A549 (cell line): ENCODE measurements at regions not wholly inside any gene's neighbourhood (a gene's known extent, or its start where the extent isn't known, plus 50 kb on each side); places are given as distances from the start of the nearest gene placed in this dataset.
A peak's percentile ranks its signal among the peaks of the same experiment; 100 is the strongest.
"Not testable (repeated sequence)": the region's sequence is repeated elsewhere in the genome, so short reads cannot be mapped to it uniquely, and the experiment has no call there.

Source experiments
- ATAC-seq, 2 experiments: fragments of 200-7000 bp in 1 of 2; fragments of >200 bp in 1 of 2; cut with Nextera tagmentation in 1 of 2; cut with Tn5 transposase in 1 of 2; 3 replicates each; pipeline versions ENCODE4 v1.8.0 to v1.9.1; 2018 to 2020; ENCODE audit warnings: mild to moderate bottlenecking in 1 of 2, moderate library complexity in 1 of 2
- CTCF ChIA-PET: fragments of 300-600 bp; sonication (Branson Sonifier 250); formaldehyde crosslinking; extraction: SDS; loops from one replicate; lab custom pipeline; 2021; ENCODE audit warnings: antibody characterized with exemption, inconsistent platforms; lab: Yijun Ruan, JAX
- POLR2A ChIA-PET: fragments of 350-600 bp; formaldehyde crosslinking; extraction: SDS; loops from one replicate; lab custom pipeline; 2021; ENCODE audit warnings: antibody characterized with exemption, inconsistent platforms; lab: Yijun Ruan, JAX
- DNase-seq, 2 experiments: peaks; one replicate each; pipeline versions ENCODE4 v3.0.0 to v3.0.0-alpha.2; 2011 to 2016; ENCODE audit warnings: low read depth in 1 of 2, low spot score in 1 of 2
- FAIRE-seq: peaks from 2 replicates; lab custom pipeline; 2011; peaks lifted over from hg19 to GRCh38; lab: Jason Lieb, UNC
- H3K27ac ChIP-seq, 2 experiments: fragments of >200 bp; sonication (Bioruptor Twin); formaldehyde crosslinking; 3 replicates each; pipeline ENCODE4 v1.5.1; 2016 to 2017
- H3K4me1 ChIP-seq: fragments of >200 bp; sonication (Bioruptor Twin); formaldehyde crosslinking; 3 replicates; pipeline ENCODE4 v1.6.1; 2016
- H3K4me2 ChIP-seq: fragments of >200 bp; sonication (Bioruptor Twin); formaldehyde crosslinking; 3 replicates; pipeline ENCODE4 v1.6.1; 2016
- H3K4me3 ChIP-seq: fragments of >200 bp; sonication (Bioruptor Twin); formaldehyde crosslinking; 3 replicates; pipeline ENCODE4 v1.5.1; 2016
- H3K9me3 ChIP-seq: fragments of >200 bp; sonication (Bioruptor Twin); formaldehyde crosslinking; 3 replicates; pipeline ENCODE4 v1.6.1; 2016
- BHLHE40 ChIP-seq: IDR thresholded peaks from 2 replicates; pipeline ENCODE4 v1.6.1; 2012; ENCODE audit warnings: low read depth, low read length, inconsistent platforms
- ESRRA ChIP-seq: fragments of 150-350 bp; IDR thresholded peaks from 2 replicates; pipeline ENCODE4 v1.6.1; 2014; ENCODE audit warnings: mild to moderate bottlenecking, low read length, borderline replicate concordance
- HMGXB4 ChIP-seq: fragments of 250-450 bp; sonication (Bioruptor Pico); IDR thresholded peaks from 2 replicates; pipeline ENCODE4 v1.5.0; 2021; ENCODE audit warnings: mild to moderate bottlenecking, moderate library complexity, borderline replicate concordance
- KDM1A ChIP-seq: fragments of 200-600 bp; sonication (generic); IDR thresholded peaks from 2 replicates; pipeline ENCODE4 v1.6.1; 2016; ENCODE audit warnings: low read depth, mild to moderate bottlenecking
- MAFK ChIP-seq: fragments of 450-650 bp; IDR thresholded peaks from 2 replicates; pipeline ENCODE4 v1.6.1; 2014; ENCODE audit not compliant: partially characterized antibody
- MAZ ChIP-seq: fragments of 150-350 bp; IDR thresholded peaks from 2 replicates; pipeline ENCODE4 v1.6.1; 2014; ENCODE audit warnings: antibody characterized with exemption, low read depth, low read length, borderline replicate concordance
- MYC ChIP-seq: IDR thresholded peaks from 2 replicates; pipeline ENCODE4 v1.6.1; 2012; ENCODE audit warnings: mild to moderate bottlenecking, inconsistent platforms, low read length, improper control_type of control experiment, borderline replicate concordance
- RAD21 ChIP-seq, 2 experiments: fragments of >200 bp in 1 of 2; sonication (Bioruptor Twin) in 1 of 2; formaldehyde crosslinking in 1 of 2; IDR thresholded peaks in 1 of 2; conservative IDR thresholded peaks in 1 of 2; 2 replicates in 1 of 2; 3 replicates in 1 of 2; pipeline ENCODE4 v1.6.1; 2012 to 2018; ENCODE audit warnings: inconsistent platforms in 1 of 2
- RCOR1 ChIP-seq: fragments of 150-350 bp; IDR thresholded peaks from 2 replicates; pipeline ENCODE4 v1.6.1; 2014; ENCODE audit warnings: antibody characterized with exemption, low read length, low read depth
- RNF2 ChIP-seq: fragments of 200-600 bp; sonication (generic); IDR thresholded peaks from 2 replicates; pipeline ENCODE4 v1.6.1; 2016; ENCODE audit warnings: low read depth, mild to moderate bottlenecking, antibody characterized with exemption, moderate library complexity, borderline replicate concordance
- SMC3 ChIP-seq: fragments of >200 bp; sonication (Bioruptor Twin); formaldehyde crosslinking; IDR thresholded peaks from 3 replicates; pipeline ENCODE4 v1.6.1; 2018; ENCODE audit warnings: inconsistent platforms
- ZFP36 ChIP-seq: fragments of 450-650 bp; IDR thresholded peaks from 2 replicates; pipeline ENCODE4 v1.6.1; 2014; ENCODE audit warnings: borderline replicate concordance; ENCODE audit not compliant: partially characterized antibody
- WGBS: methylation state at CpG from one replicate; pipeline ENCODE4 v1.1.6; 2017; ENCODE audit errors: missing lambda C conversion rate; 5-methylcytosine and 5-hydroxymethylcytosine counted together
- TF ChIP-seq, protein P1 (sequence below): fragments of 250-450 bp; sonication (Bioruptor Pico); IDR thresholded peaks from 2 replicates; pipeline ENCODE4 v1.5.0; 2020; ENCODE audit warnings: low read depth, mild to moderate bottlenecking, moderate library complexity
- TF ChIP-seq, protein P2 (sequence below): fragments of 200-600 bp; sonication (generic); IDR thresholded peaks from 2 replicates; pipeline ENCODE4 v1.6.1; 2016; ENCODE audit warnings: antibody characterized with exemption, mild to moderate bottlenecking, moderate library complexity

- no peak overlapping the region for H3K4me2 ChIP-seq
- TF ChIP-seq RCOR1, result no peak
- TF ChIP-seq ZFP36, result no peak
- TF ChIP-seq, protein P1, sequence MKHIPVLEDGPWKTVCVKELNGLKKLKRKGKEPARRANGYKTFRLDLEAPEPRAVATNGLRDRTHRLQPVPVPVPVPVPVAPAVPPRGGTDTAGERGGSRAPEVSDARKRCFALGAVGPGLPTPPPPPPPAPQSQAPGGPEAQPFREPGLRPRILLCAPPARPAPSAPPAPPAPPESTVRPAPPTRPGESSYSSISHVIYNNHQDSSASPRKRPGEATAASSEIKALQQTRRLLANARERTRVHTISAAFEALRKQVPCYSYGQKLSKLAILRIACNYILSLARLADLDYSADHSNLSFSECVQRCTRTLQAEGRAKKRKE (CRISPR knock-in tag), result no peak
- ChIA-PET POLR2A (no interaction called here), CTCF (interaction anchor here (0.8 to 0.9 kb wide), 3 partner anchors 8 to 30 kb away, joined by 3 read pairs; no protein-coding TSS in a partner anchor)
- no peak for ATAC-seq
- WGBS, result 0% methylated on average over 1 of the region's 1 CpG
- no peak overlapping the region for H3K27ac ChIP-seq
- no peaks in the 10 kb centered on the region for H3K9me3 ChIP-seq
- H3K4me1 ChIP-seq, result no peaks in the 10 kb centered on the region
- H3K4me3 ChIP-seq, result no peak overlapping the region
- DNase-seq, result no peak
- no peak for FAIRE-seq
Observed at GRCh38 chr4:55002431-55002830, 123.0 kb downstream of the KDR start.

DNA sequence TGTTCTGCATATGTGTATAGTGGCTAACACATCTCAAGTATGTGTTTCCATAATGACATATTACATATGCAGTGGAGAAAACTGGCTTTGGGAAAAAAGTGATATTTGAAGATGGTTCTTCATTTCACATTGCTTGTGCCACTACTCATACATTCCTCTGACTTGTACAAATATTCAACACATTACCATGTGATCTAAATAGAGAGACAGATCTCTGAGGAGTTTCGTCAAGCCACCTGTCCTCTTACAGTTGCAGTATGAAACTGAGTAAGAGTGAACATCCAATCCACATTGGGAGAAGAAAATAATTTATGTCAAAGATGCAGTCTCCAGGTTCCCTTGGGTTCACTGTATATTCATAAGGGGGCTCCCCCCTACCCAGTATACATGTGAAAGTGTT, 123.9 kb downstream of the KDR start:
- no peak overlapping the region for H3K4me3 ChIP-seq
- H3K4me1 ChIP-seq, result no peaks in the 10 kb centered on the region
- no peak overlapping the region for H3K4me2 ChIP-seq
- no peaks in the 10 kb centered on the region for H3K9me3 ChIP-seq
- FAIRE-seq, result no peak
- POLR2A ChIA-PET, result no interaction called here
- no peak for TF ChIP-seq KDM1A
- no peak for TF ChIP-seq RNF2
- TF ChIP-seq, protein P2, sequence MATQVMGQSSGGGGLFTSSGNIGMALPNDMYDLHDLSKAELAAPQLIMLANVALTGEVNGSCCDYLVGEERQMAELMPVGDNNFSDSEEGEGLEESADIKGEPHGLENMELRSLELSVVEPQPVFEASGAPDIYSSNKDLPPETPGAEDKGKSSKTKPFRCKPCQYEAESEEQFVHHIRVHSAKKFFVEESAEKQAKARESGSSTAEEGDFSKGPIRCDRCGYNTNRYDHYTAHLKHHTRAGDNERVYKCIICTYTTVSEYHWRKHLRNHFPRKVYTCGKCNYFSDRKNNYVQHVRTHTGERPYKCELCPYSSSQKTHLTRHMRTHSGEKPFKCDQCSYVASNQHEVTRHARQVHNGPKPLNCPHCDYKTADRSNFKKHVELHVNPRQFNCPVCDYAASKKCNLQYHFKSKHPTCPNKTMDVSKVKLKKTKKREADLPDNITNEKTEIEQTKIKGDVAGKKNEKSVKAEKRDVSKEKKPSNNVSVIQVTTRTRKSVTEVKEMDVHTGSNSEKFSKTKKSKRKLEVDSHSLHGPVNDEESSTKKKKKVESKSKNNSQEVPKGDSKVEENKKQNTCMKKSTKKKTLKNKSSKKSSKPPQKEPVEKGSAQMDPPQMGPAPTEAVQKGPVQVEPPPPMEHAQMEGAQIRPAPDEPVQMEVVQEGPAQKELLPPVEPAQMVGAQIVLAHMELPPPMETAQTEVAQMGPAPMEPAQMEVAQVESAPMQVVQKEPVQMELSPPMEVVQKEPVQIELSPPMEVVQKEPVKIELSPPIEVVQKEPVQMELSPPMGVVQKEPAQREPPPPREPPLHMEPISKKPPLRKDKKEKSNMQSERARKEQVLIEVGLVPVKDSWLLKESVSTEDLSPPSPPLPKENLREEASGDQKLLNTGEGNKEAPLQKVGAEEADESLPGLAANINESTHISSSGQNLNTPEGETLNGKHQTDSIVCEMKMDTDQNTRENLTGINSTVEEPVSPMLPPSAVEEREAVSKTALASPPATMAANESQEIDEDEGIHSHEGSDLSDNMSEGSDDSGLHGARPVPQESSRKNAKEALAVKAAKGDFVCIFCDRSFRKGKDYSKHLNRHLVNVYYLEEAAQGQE, result no peak
- no peak for TF ChIP-seq MYC
- TF ChIP-seq SMC3, result no peak
- TF ChIP-seq BHLHE40, result no peak
- no peak for TF ChIP-seq MAFK
- no peak for TF ChIP-seq HMGXB4 (CRISPR knock-in tag)
- no peak for TF ChIP-seq MAZ
- H3K27ac ChIP-seq, result no peak overlapping the region
- no peak for ATAC-seq
- CTCF ChIA-PET, result interaction anchor here (0.6 to 0.8 kb wide), 2 partner anchors 9 to 112 kb away, joined by 3 to 4 read pairs; no protein-coding TSS in a partner anchor
- no peak for DNase-seq
- 0% methylated on average over 1 of the region's 1 CpG for WGBS

- H3K4me1 ChIP-seq, result no peaks in the 10 kb centered on the region
- no peak for DNase-seq
- H3K4me2 ChIP-seq, result no peak overlapping the region
- CTCF ChIA-PET, result interaction anchor here (1.3 to 1.5 kb wide), 2 partner anchors 314 to 354 kb away, joined by 3 to 4 read pairs; no protein-coding TSS in a partner anchor
- no peaks in the 10 kb centered on the region for H3K9me3 ChIP-seq
- peak in 1 of 2 experiments; percentile 8; a peak in 1 of 5 replicates for TF ChIP-seq RAD21 (conservative IDR thresholded peaks at IDR 0.05 in 1 of 2, IDR thresholded peaks at IDR 0.05 in 1 of 2)
- TF ChIP-seq ESRRA, result no peak
- TF ChIP-seq, all 56 proteins: peak for 1
- Histone ChIP-seq H3K27ac (no peak overlapping the region), H3K4me3 (no peak overlapping the region)
- POLR2A ChIA-PET, result no interaction called here
- ATAC-seq, result no peak
- no peak for FAIRE-seq
Observed at GRCh38 chr4:54999003-54999402, 126.4 kb downstream of the KDR start.

DNA sequence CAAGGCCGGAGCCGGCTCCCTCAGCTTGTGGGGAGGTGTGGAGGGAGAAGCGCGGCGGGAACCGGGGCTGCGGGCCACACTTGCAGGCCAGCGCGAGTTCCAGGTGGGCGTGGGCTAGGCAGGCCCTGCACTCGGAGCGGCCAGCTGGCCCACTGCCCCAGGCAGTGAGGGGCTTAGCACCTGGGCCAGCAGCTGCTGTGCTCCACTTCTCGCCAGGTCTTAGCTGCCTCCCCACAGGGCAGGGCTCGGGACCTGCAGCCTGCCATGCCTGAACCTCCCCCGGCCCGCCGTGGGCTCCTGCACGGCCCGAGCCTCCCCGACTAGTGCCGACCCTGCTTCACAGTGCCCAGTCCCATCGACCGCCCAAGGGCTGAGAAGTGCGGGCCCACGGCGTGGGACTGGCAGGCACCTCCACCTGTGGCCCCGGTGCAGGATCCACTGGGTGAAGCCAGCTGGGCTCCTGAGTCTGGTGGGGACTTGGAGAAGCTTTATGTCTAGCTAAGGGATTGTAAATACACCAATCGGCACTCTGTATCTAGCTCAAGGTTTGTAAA, 131.8 kb downstream of the KDR start:
- CTCF ChIA-PET, result interaction anchor here (1.0 kb wide), 1 partner anchor 353 kb away, joined by 3 read pairs; the partner anchor contains the start of gene SRD5A3

More for the DNA sequence above, 131.8 kb downstream of the KDR start:
- H3K9me3 ChIP-seq, H3K27ac ChIP-seq, DNase-seq, H3K4me3 ChIP-seq, FAIRE-seq, H3K4me2 ChIP-seq, ATAC-seq, H3K4me1 ChIP-seq, POLR2A ChIA-PET: not testable (repeated sequence)
- WGBS, result 66% methylated on average over 9 of the region's 28 CpGs
